NT2/D1 (cell line): ENCODE measurements at regions not wholly inside any gene's neighbourhood (a gene's known extent, or its start where the extent isn't known, plus 50 kb on each side); places are given as distances from the start of the nearest gene placed in this dataset.

Experiments
- SUZ12 ChIP-seq: IDR thresholded peaks from 2 replicates; pipeline ENCODE4 v1.6.1; 2011; ENCODE audit not compliant: insufficient read length, insufficient read depth; ENCODE audit errors: extremely low read depth
- YY1 ChIP-seq: IDR thresholded peaks from 2 replicates; pipeline ENCODE4 v1.6.1; 2011; ENCODE audit not compliant: insufficient read length, insufficient read depth
- ZNF274 ChIP-seq: IDR thresholded peaks from 2 replicates; pipeline ENCODE4 v1.6.1; 2011; ENCODE audit warnings: mild to moderate bottlenecking, low read depth, low read length

DNA sequence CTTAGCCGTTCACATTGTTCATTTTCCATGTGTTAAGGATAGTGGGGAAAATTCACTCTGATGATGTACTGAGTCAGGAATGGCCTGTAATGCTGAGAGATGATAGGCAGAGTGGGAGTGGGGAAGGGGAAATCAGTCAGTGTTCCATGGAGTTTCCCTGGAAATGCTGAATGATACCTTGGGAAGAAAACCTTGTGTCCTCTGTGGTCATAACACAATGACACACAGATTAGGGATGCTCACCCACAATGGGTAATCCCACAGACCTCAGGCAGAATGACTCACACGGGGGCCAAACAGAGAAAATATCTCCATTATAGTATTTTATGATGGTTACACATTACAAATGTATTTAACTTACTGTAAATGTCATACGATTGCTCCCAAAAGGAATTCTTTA is 118.0 kb downstream of the SNX19 start:
- TF ChIP-seq SUZ12 (no peak), YY1 (no peak), ZNF274 (no peak)
